H9 (cell line): ENCODE measurements at regions not wholly inside any gene's neighbourhood (a gene's known extent, or its start where the extent isn't known, plus 50 kb on each side); places are given as distances from the start of the nearest gene placed in this dataset.

ENCODE experiments used
- DNase-seq: peaks from one replicate; pipeline ENCODE4 v3.0.0-alpha.2; 2017
- H2AFZ ChIP-seq: one replicate; pipeline ENCODE4 v1.6.1; 2013; ENCODE audit warnings: mild to moderate bottlenecking, low read length, control low read depth, moderate library complexity
- H2AK5ac ChIP-seq: 2 replicates; pipeline ENCODE4 v1.6.1; 2013; ENCODE audit warnings: low read length, control low read depth, mixed read lengths; ENCODE audit not compliant: insufficient read length
- H2BK120ac ChIP-seq: one replicate; pipeline ENCODE4 v1.6.1; 2013; ENCODE audit warnings: low read depth, mild to moderate bottlenecking, low read length, control low read depth, inconsistent platforms; ENCODE audit not compliant: poor library complexity, severe bottlenecking
- H2BK12ac ChIP-seq: 2 replicates; pipeline ENCODE4 v1.6.1; 2013; ENCODE audit warnings: low read length, control low read depth, mixed read lengths, low read depth; ENCODE audit not compliant: insufficient read length
- H2BK15ac ChIP-seq: 2 replicates; pipeline ENCODE4 v1.6.1; 2013; ENCODE audit warnings: low read depth, low read length, control low read depth
- H2BK20ac ChIP-seq: one replicate; pipeline ENCODE4 v1.6.1; 2013; ENCODE audit warnings: low read depth, mild to moderate bottlenecking, low read length, control low read depth, inconsistent platforms; ENCODE audit not compliant: poor library complexity, severe bottlenecking
- H2BK5ac ChIP-seq: 2 replicates; pipeline ENCODE4 v1.6.1; 2013; ENCODE audit warnings: low read length, control low read depth, mixed read lengths; ENCODE audit not compliant: insufficient read length
- H3K14ac ChIP-seq: 2 replicates; pipeline ENCODE4 v1.6.1; 2013; ENCODE audit warnings: low read length, control low read depth; ENCODE audit not compliant: insufficient read depth
- H3K18ac ChIP-seq: 2 replicates; pipeline ENCODE4 v1.6.1; 2013; ENCODE audit warnings: low read depth, mild to moderate bottlenecking, mixed read lengths, low read length, control low read depth; ENCODE audit not compliant: insufficient read length
- H3K23ac ChIP-seq: 2 replicates; pipeline ENCODE4 v1.6.1; 2013; ENCODE audit warnings: low read length, control low read depth, mixed read lengths, low read depth; ENCODE audit not compliant: insufficient read length
- H3K23me2 ChIP-seq: 2 replicates; pipeline ENCODE4 v1.6.1; 2013; ENCODE audit warnings: low read depth, mild to moderate bottlenecking, mixed read lengths, low read length, control low read depth; ENCODE audit not compliant: insufficient read length, poor library complexity, severe bottlenecking
- H3K27ac ChIP-seq: 2 replicates; pipeline ENCODE4 v1.5.1; 2013; ENCODE audit warnings: low read length, control low read depth, mixed read lengths, low read depth; ENCODE audit not compliant: insufficient read length
- H3K27me3 ChIP-seq: 2 replicates; pipeline ENCODE4 v1.6.1; 2013; ENCODE audit warnings: low read length, control low read depth, inconsistent platforms; ENCODE audit not compliant: insufficient read depth
- H3K4ac ChIP-seq: 2 replicates; pipeline ENCODE4 v1.6.1; 2013; ENCODE audit warnings: low read depth, mild to moderate bottlenecking, control low read depth, inconsistent platforms, low read length, moderate library complexity
- H3K4me1 ChIP-seq: 2 replicates; pipeline ENCODE4 v1.6.1; 2013; ENCODE audit warnings: low read length, control low read depth, inconsistent platforms; ENCODE audit not compliant: insufficient read depth
- H3K4me2 ChIP-seq: 2 replicates; pipeline ENCODE4 v1.6.1; 2013; ENCODE audit warnings: low read length, control low read depth, mixed read lengths; ENCODE audit not compliant: insufficient read length, insufficient read depth
- H3K56ac ChIP-seq: 2 replicates; pipeline ENCODE4 v1.6.1; 2013; ENCODE audit warnings: low read depth, mild to moderate bottlenecking, mixed read lengths, low read length, control low read depth; ENCODE audit not compliant: insufficient read length
- H3K79me1 ChIP-seq: 2 replicates; pipeline ENCODE4 v1.6.1; 2013; ENCODE audit warnings: low read depth, mild to moderate bottlenecking, moderate library complexity, low read length, control low read depth, inconsistent platforms; ENCODE audit not compliant: insufficient read depth, poor library complexity, severe bottlenecking
- H3K79me2 ChIP-seq: 2 replicates; pipeline ENCODE4 v1.6.1; 2013; ENCODE audit warnings: low read length, control low read depth, inconsistent platforms; ENCODE audit not compliant: insufficient read depth
- H3K9ac ChIP-seq: 2 replicates; pipeline ENCODE4 v1.6.1; 2013; ENCODE audit warnings: low read length, control low read depth, mixed read lengths; ENCODE audit not compliant: insufficient read length; ENCODE audit errors: extremely low read depth
- H3K9me3 ChIP-seq: one replicate; pipeline ENCODE4 v1.6.1; 2013; ENCODE audit warnings: low read depth, low read length, inconsistent platforms; ENCODE audit not compliant: control insufficient read depth
- H3T11ph ChIP-seq: one replicate; pipeline ENCODE4 v1.6.1; 2013; ENCODE audit warnings: mild to moderate bottlenecking, low read length, control low read depth, inconsistent platforms
- H4K20me1 ChIP-seq: one replicate; pipeline ENCODE4 v1.6.1; 2013; ENCODE audit not compliant: control insufficient read depth, insufficient read length, insufficient read depth
- H4K5ac ChIP-seq: 2 replicates; pipeline ENCODE4 v1.6.1; 2013; ENCODE audit warnings: low read depth, mild to moderate bottlenecking, mixed read lengths, low read length, control low read depth; ENCODE audit not compliant: insufficient read length
- H4K8ac ChIP-seq: replicated peaks from 2 replicates; pipeline ENCODE4 v1.6.1; 2013; ENCODE audit warnings: low read length, control low read depth, mixed read lengths, low read depth; ENCODE audit not compliant: insufficient read length
- H4K91ac ChIP-seq: 2 replicates; pipeline ENCODE4 v1.6.1; 2013; ENCODE audit warnings: low read depth, mild to moderate bottlenecking, moderate library complexity, mixed read lengths, low read length, control low read depth; ENCODE audit not compliant: insufficient read length
- H3K27ac Mint-ChIP-seq, 3 experiments: 2 replicates in 2 of 3; 3 replicates in 1 of 3; pipeline ENCODE4 v1.8.0; 2020 to 2021; ENCODE audit warnings: mixed read lengths in 3 of 3, mild to moderate bottlenecking in 1 of 3, moderate library complexity in 1 of 3
- H3K27me3 Mint-ChIP-seq: 2 replicates; pipeline ENCODE4 v1.8.0; 2021; ENCODE audit warnings: low read depth, mild to moderate bottlenecking, moderate library complexity, mixed read lengths
- H3K36me3 Mint-ChIP-seq, 3 experiments: 2 replicates in 2 of 3; 3 replicates in 1 of 3; pipeline ENCODE4 v1.8.0; 2020 to 2021; ENCODE audit warnings: low read depth in 3 of 3, mixed read lengths in 3 of 3; ENCODE audit not compliant: insufficient read depth in 1 of 3
- H3K4me1 Mint-ChIP-seq, 2 experiments: 2 replicates each; pipeline ENCODE4 v1.8.0; 2020; ENCODE audit warnings: mixed read lengths in 2 of 2
- H3K4me3 Mint-ChIP-seq, 2 experiments: 2 replicates in 1 of 2; 3 replicates in 1 of 2; pipeline ENCODE4 v1.8.0; 2020 to 2021; ENCODE audit warnings: mild to moderate bottlenecking in 2 of 2, mixed read lengths in 2 of 2, moderate library complexity in 1 of 2
- H3K9me3 Mint-ChIP-seq, 2 experiments: 2 replicates in 1 of 2; 3 replicates in 1 of 2; pipeline ENCODE4 v1.8.0; 2020; ENCODE audit warnings: mild to moderate bottlenecking in 2 of 2, mixed read lengths in 2 of 2, moderate library complexity in 1 of 2
- WGBS: extraction: QIAGEN DNeasy Blood & Tissue Kit; methylation state at CpG from one replicate; pipeline ENCODE4 v1.1.7; 2013; ENCODE audit warnings: missing lambda C conversion rate, low lambda C conversion rate, mixed read lengths; ENCODE audit not compliant: insufficient read length; ENCODE audit errors: extremely low coverage; 5-methylcytosine and 5-hydroxymethylcytosine counted together
- TF ChIP-seq, protein P1 (sequence below): fragments of 200-600 bp; sonication (generic); conservative IDR thresholded peaks from 3 replicates; pipeline ENCODE4 v1.8.0; 2021; ENCODE audit warnings: antibody characterized with exemption, mild to moderate bottlenecking

DNA sequence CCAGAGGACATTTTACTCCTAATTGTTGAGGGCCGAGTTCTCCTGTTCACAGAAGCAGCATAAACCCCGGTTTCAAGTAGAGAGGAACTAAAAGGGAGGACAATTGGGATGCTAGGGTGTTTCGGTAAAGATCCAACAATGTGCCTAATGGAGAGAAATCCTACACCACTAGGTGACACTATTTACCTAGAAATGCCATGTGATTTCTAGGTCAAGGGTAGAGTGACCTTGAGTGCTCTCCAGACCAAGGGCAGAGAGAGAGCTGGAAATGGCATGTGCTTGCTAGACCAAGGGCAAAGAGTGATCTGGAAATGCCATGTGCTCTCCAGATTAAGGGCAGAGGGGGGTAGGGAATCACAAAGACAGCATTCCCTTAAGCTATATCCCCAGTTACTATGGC lies 472.0 kb downstream of the DCDC2C start:
- H3K23me2 ChIP-seq, result no peaks in the 10 kb centered on the region
- H4K5ac ChIP-seq, result no peak overlapping the region
- no peaks in the 10 kb centered on the region for H3K79me1 ChIP-seq
- no peak for DNase-seq
- H3K9me3 ChIP-seq, result peaks cover 40% of the 10 kb centered on the region
- no peak overlapping the region for H4K91ac ChIP-seq
- no peak overlapping the region for H2AK5ac ChIP-seq
- no peak overlapping the region for H2BK5ac ChIP-seq
- H3K4me2 ChIP-seq, result no peak overlapping the region
- Mint-ChIP-seq H3K4me3 (no peak overlapping the region), H3K27ac (no peak overlapping the region), H3K4me1 (no peaks in the 10 kb centered on the region), H3K27me3 (no peaks in the 10 kb centered on the region), H3K9me3 (peaks cover 55 to 71% of the 10 kb centered on the region in 2 experiments), H3K36me3 (peaks cover 13 to 58% (median 32%) of the 10 kb centered on the region in 3 experiments)
- no peak overlapping the region for H2BK15ac ChIP-seq
- no peak overlapping the region for H3K56ac ChIP-seq
- WGBS, result no CpG with 5 or more reads among the region's 3 CpGs
- H3K23ac ChIP-seq, result no peak overlapping the region
- H3K14ac ChIP-seq, result no peak overlapping the region
- H3K18ac ChIP-seq, result no peak overlapping the region
- H2BK20ac ChIP-seq, result no peak overlapping the region
- H4K8ac ChIP-seq, result no peak overlapping the region
- no peaks in the 10 kb centered on the region for H3K79me2 ChIP-seq
- no peaks in the 10 kb centered on the region for H4K20me1 ChIP-seq
- H3K4ac ChIP-seq, result no peak overlapping the region
- H2AFZ ChIP-seq, result no peak overlapping the region
- H2BK120ac ChIP-seq, result no peak overlapping the region
- no peaks in the 10 kb centered on the region for H3K4me1 ChIP-seq
- no peak overlapping the region for H3K9ac ChIP-seq
- H3K27me3 ChIP-seq, result no peaks in the 10 kb centered on the region
- H3T11ph ChIP-seq, result no peak overlapping the region
- H3K27ac ChIP-seq, result no peak overlapping the region
- no peak overlapping the region for H2BK12ac ChIP-seq
- TF ChIP-seq, protein P1, sequence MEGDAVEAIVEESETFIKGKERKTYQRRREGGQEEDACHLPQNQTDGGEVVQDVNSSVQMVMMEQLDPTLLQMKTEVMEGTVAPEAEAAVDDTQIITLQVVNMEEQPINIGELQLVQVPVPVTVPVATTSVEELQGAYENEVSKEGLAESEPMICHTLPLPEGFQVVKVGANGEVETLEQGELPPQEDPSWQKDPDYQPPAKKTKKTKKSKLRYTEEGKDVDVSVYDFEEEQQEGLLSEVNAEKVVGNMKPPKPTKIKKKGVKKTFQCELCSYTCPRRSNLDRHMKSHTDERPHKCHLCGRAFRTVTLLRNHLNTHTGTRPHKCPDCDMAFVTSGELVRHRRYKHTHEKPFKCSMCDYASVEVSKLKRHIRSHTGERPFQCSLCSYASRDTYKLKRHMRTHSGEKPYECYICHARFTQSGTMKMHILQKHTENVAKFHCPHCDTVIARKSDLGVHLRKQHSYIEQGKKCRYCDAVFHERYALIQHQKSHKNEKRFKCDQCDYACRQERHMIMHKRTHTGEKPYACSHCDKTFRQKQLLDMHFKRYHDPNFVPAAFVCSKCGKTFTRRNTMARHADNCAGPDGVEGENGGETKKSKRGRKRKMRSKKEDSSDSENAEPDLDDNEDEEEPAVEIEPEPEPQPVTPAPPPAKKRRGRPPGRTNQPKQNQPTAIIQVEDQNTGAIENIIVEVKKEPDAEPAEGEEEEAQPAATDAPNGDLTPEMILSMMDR, result peak; percentile 35; the same call in 2 of the 3 replicates
